PC-3 (cell line): ENCODE measurements at regions not wholly inside any gene's neighbourhood (a gene's known extent, or its start where the extent isn't known, plus 50 kb on each side); places are given as distances from the start of the nearest gene placed in this dataset.

ENCODE experiments used
- EZH2 ChIP-seq: fragments of 300-600 bp; sonication (generic); IDR thresholded peaks from one replicate; pipeline ENCODE4 v1.6.1; 2017; ENCODE audit warnings: antibody characterized with exemption, mild to moderate bottlenecking, low read length; ENCODE audit not compliant: unreplicated experiment
- EZH2phosphoT487 ChIP-seq: fragments of 300-600 bp; sonication (generic); IDR thresholded peaks from 2 replicates; pipeline ENCODE4 v1.6.1; 2018; ENCODE audit warnings: mild to moderate bottlenecking, antibody characterized with exemption, low read length, borderline replicate concordance
- TF ChIP-seq, protein P1 (sequence below): fragments of 300-600 bp; sonication (generic); conservative IDR thresholded peaks from 2 replicates; pipeline ENCODE4 v1.5.1; 2017; ENCODE audit warnings: antibody characterized with exemption, low read depth, mild to moderate bottlenecking, low read length

DNA sequence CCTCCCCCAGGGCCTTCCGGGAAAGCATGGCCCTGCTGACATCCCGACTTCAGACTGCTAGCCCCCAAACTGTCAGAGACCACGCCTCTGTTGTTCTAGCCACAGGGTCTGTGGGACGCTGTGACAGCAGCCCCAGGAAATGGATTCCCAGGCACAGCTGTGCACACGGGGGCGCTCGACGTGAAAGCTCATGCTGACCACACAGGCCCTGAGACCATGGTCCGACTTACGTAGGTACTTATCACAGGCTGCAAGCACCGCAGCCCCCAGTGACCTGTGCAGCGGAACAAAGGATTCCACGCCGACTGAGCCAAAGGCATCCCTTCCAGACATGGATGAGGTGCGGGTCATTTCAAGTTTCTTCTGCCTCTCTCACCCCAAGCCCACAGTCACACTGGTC is 150.6 kb downstream of the CTTN start:
- no peak for TF ChIP-seq EZH2
- TF ChIP-seq, protein P1, sequence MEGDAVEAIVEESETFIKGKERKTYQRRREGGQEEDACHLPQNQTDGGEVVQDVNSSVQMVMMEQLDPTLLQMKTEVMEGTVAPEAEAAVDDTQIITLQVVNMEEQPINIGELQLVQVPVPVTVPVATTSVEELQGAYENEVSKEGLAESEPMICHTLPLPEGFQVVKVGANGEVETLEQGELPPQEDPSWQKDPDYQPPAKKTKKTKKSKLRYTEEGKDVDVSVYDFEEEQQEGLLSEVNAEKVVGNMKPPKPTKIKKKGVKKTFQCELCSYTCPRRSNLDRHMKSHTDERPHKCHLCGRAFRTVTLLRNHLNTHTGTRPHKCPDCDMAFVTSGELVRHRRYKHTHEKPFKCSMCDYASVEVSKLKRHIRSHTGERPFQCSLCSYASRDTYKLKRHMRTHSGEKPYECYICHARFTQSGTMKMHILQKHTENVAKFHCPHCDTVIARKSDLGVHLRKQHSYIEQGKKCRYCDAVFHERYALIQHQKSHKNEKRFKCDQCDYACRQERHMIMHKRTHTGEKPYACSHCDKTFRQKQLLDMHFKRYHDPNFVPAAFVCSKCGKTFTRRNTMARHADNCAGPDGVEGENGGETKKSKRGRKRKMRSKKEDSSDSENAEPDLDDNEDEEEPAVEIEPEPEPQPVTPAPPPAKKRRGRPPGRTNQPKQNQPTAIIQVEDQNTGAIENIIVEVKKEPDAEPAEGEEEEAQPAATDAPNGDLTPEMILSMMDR, result no peak
- TF ChIP-seq EZH2phosphoT487, result no peak
